ENCODE measurements at regions not wholly inside any gene's neighbourhood (a gene's known extent, or its start where the extent isn't known, plus 50 kb on each side); places are given as distances from the start of the nearest gene placed in this dataset.

- no peak overlapping the region for H2AFZ ChIP-seq (ENCODE audit: low read depth, low read length)
- H3K36me3 ChIP-seq (ENCODE audit: control insufficient read depth in 2 of 2, extremely low read depth in 1 of 2, insufficient read depth in 2 of 2, low read length in 2 of 2) = no peaks in the 10 kb centered on the region
- H3K9me3 ChIP-seq (replicated peaks; ENCODE audit: control insufficient read depth, insufficient read depth, low read length) = no peaks in the 10 kb centered on the region
- H3K9me1 ChIP-seq (replicated peaks; ENCODE audit: control insufficient read depth, extremely low read depth, insufficient read depth, low read length) = no peaks in the 10 kb centered on the region
- no TSS peak for BruUV-seq (replicated peaks)
- POLR2A ChIA-PET = no interaction called here
- no peak overlapping the region for H3K9ac ChIP-seq (replicated peaks; ENCODE audit: extremely low read depth, insufficient read depth, low read length)
- CTCF ChIA-PET = interaction anchor here (0.6 to 1.3 kb wide), 2 partner anchors 10 to 238 kb away, joined by 3 read pairs; no protein-coding TSS in a partner anchor
- TF ChIP-seq JUN (IDR thresholded peaks at IDR 0.05; ENCODE audit: borderline replicate concordance, insufficient read depth, insufficient read length, low read depth) (no peak), MAX (IDR thresholded peaks at IDR 0.05; ENCODE audit: insufficient read depth, insufficient read length) (no peak), POLR2A (IDR thresholded peaks at IDR 0.05; ENCODE audit: low read depth, low read length) (no peak), FOS (IDR thresholded peaks at IDR 0.05; ENCODE audit: borderline replicate concordance, insufficient read depth, low read length) (no peak), GATA2 (IDR thresholded peaks at IDR 0.05; ENCODE audit: insufficient read depth, insufficient read length, low read depth, low read length) (no peak), CTCF (IDR thresholded peaks at IDR 0.05; ENCODE audit: extremely low read depth in 1 of 2, insufficient read depth in 1 of 2, low read depth in 1 of 2, low read length in 2 of 2) (no peak), MYC (IDR thresholded peaks at IDR 0.05; ENCODE audit: low read depth, low read length) (no peak), POLR2AphosphoS5 (IDR thresholded peaks at IDR 0.05; ENCODE audit: insufficient read depth, low read depth, low read length) (no peak), EZH2 (IDR thresholded peaks at IDR 0.05; ENCODE audit: borderline replicate concordance, low read depth, low read length, severe bottlenecking) (no peak)
- H3K79me2 ChIP-seq (ENCODE audit: control insufficient read depth, insufficient read depth, low read length) = no peaks in the 10 kb centered on the region
- H3K27me3 ChIP-seq (ENCODE audit: control insufficient read depth in 2 of 2, insufficient read depth in 2 of 2, low read length in 2 of 2) = peaks cover 7 to 24% of the 10 kb centered on the region in 2 experiments
- dilution Hi-C loops (cut with MboI; ENCODE audit: extremely low pct_ligation_motif_present, low sequenced_read_pairs) (no loop called here), intact Hi-C loops (cut with micrococcal nuclease) (no loop called here)
- no peak overlapping the region for H3K4me2 ChIP-seq (ENCODE audit: insufficient read depth, low read length)
- FAIRE-seq (no peak), DNase-seq (ENCODE audit: low read depth, low spot score) (no peak)
- no peaks in the 10 kb centered on the region for H3K4me1 ChIP-seq (ENCODE audit: control insufficient read depth, extremely low read depth, insufficient read depth, low read length)
- H3K27ac ChIP-seq (ENCODE audit: insufficient read depth, low read depth, low read length) = no peak overlapping the region
- no peaks in the 10 kb centered on the region for H4K20me1 ChIP-seq (replicated peaks; ENCODE audit: control insufficient read depth, extremely low read depth, insufficient read depth, low read length)
- no peak overlapping the region for H3K4me3 ChIP-seq (replicated peaks in 1 of 3; ENCODE audit: insufficient read depth in 1 of 3, low read depth in 1 of 3, low read length in 3 of 3)
Measured at GRCh38 chr20:4342609-4343008, 93.5 kb upstream of the ADRA1D start.
